ENCODE measurements at regions not wholly inside any gene's neighbourhood (a gene's known extent, or its start where the extent isn't known, plus 50 kb on each side); places are given as distances from the start of the nearest gene placed in this dataset.

- Histone ChIP-seq H3K4me1 (ENCODE audit: control insufficient read depth, low read depth, low read length) (no peaks in the 10 kb centered on the region), H3K36me3 (ENCODE audit: control insufficient read depth, low read depth, low read length) (no peaks in the 10 kb centered on the region), H3K4me3 (ENCODE audit: low read length) (no peak overlapping the region), H3K27me3 (ENCODE audit: control insufficient read depth, insufficient read depth, low read length) (no peaks in the 10 kb centered on the region), H3K9me3 (ENCODE audit: control insufficient read depth, low read depth, low read length) (no peaks in the 10 kb centered on the region), H3K9ac (ENCODE audit: low read length) (no peak overlapping the region), H3K27ac (ENCODE audit: low read length) (no peak overlapping the region)
These were observed 341.7 kb downstream of the PIK3C3 start for GRCh38 chr18:42296723-42297122.

- Histone ChIP-seq H3K27me3 (ENCODE audit: control insufficient read depth, insufficient read depth, low read length) (no peaks in the 10 kb centered on the region), H3K27ac (ENCODE audit: low read length) (no peak overlapping the region), H3K9me3 (ENCODE audit: control insufficient read depth, low read depth, low read length) (no peaks in the 10 kb centered on the region), H3K4me3 (ENCODE audit: low read length) (no peak overlapping the region), H3K9ac (ENCODE audit: low read length) (no peak overlapping the region), H3K4me1 (ENCODE audit: control insufficient read depth, low read depth, low read length) (no peaks in the 10 kb centered on the region), H3K36me3 (ENCODE audit: control insufficient read depth, low read depth, low read length) (no peaks in the 10 kb centered on the region)
These were observed 344.0 kb downstream of the PIK3C3 start for GRCh38 chr18:42298759-42299675.

DNA sequence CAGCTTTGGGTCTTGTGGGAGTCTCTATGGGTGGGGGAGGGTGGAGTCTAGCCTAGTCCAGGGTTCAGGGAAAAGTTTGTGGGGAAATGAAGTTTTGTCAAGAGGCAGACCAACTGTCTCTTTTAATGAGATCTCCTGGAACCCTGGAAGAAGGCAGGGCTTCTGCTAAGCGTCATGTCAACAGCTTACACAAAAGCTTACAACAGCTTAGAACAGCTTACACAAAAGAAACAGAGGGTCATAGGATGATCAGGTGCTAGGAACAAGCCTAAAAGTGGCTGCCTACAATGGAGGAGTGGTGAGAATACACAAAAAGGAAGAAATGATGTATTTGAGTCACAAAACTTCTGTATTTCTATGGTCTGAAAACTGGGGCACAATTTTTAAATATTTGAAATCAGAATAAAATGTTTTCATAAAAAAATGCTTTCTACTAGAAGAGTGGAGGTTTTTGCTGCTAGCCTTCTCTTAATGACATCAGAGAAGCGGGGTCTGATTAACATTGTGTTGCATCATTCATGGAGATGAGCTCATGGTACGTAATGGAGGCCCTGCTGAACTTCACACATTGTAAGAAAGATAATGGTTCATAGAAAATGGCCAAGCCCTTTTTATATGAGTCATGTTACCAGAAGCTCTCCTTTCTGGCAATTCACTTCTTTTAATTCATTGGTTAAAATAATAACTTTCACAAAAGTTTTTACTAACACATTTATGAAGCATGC is 351.0 kb downstream of the PIK3C3 start:
- Histone ChIP-seq H3K4me1 (ENCODE audit: control insufficient read depth, low read depth, low read length) (peaks cover 4% of the 10 kb centered on the region), H3K27ac (ENCODE audit: low read length) (no peak overlapping the region), H3K36me3 (ENCODE audit: control insufficient read depth, low read depth, low read length) (no peaks in the 10 kb centered on the region), H3K27me3 (ENCODE audit: control insufficient read depth, insufficient read depth, low read length) (no peaks in the 10 kb centered on the region), H3K9ac (ENCODE audit: low read length) (no peak overlapping the region), H3K9me3 (ENCODE audit: control insufficient read depth, low read depth, low read length) (no peaks in the 10 kb centered on the region), H3K4me3 (ENCODE audit: low read length) (no peak overlapping the region)

- Histone ChIP-seq H3K27me3 (ENCODE audit: control insufficient read depth, insufficient read depth, low read length) (no peaks in the 10 kb centered on the region), H3K9ac (ENCODE audit: low read length) (no peak overlapping the region), H3K4me1 (ENCODE audit: control insufficient read depth, low read depth, low read length) (peaks cover 9% of the 10 kb centered on the region), H3K4me3 (ENCODE audit: low read length) (no peak overlapping the region), H3K36me3 (ENCODE audit: control insufficient read depth, low read depth, low read length) (no peaks in the 10 kb centered on the region), H3K9me3 (ENCODE audit: control insufficient read depth, low read depth, low read length) (no peaks in the 10 kb centered on the region), H3K27ac (ENCODE audit: low read length) (no peak overlapping the region)
These were observed 351.6 kb downstream of the PIK3C3 start for GRCh38 chr18:42306594-42306980.

GRCh38 chr18:42310956-42311355 is 355.9 kb downstream of the PIK3C3 start:
- peaks cover 9% of the 10 kb centered on the region for H3K4me1 ChIP-seq (ENCODE audit: control insufficient read depth, low read depth, low read length)
- no peaks in the 10 kb centered on the region for H3K9me3 ChIP-seq (ENCODE audit: control insufficient read depth, low read depth, low read length)
- H3K27me3 ChIP-seq (ENCODE audit: control insufficient read depth, insufficient read depth, low read length) = no peaks in the 10 kb centered on the region
- H3K36me3 ChIP-seq (ENCODE audit: control insufficient read depth, low read depth, low read length) = no peaks in the 10 kb centered on the region
- no peak overlapping the region for H3K9ac ChIP-seq (ENCODE audit: low read length)
- no peak overlapping the region for H3K4me3 ChIP-seq (ENCODE audit: low read length)
- no peak overlapping the region for H3K27ac ChIP-seq (ENCODE audit: low read length)

DNA sequence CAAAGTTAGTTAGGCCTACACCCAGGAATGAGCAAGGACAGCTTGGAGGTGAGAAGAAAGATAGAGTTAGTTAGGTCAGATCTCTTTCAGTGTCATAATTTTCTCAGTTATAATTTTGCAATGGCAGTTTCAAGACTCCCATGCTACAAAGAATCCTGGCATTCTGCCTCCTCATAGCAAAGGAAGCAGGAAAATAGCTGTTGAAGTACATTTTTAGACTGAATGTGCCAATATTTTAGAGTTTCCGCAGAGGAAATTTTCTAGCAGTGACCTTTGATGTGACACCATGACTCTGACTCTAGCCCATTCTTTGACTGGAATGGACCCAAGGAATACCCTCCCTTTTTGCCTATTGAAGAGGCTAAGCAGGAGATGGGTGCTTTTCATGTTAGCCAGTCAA is 371.7 kb downstream of the PIK3C3 start:
- Histone ChIP-seq H3K4me1 (ENCODE audit: control insufficient read depth, low read depth, low read length) (no peaks in the 10 kb centered on the region), H3K9me3 (ENCODE audit: control insufficient read depth, low read depth, low read length) (no peaks in the 10 kb centered on the region), H3K36me3 (ENCODE audit: control insufficient read depth, low read depth, low read length) (no peaks in the 10 kb centered on the region), H3K27ac (ENCODE audit: low read length) (no peak overlapping the region), H3K27me3 (ENCODE audit: control insufficient read depth, insufficient read depth, low read length) (no peaks in the 10 kb centered on the region), H3K4me3 (ENCODE audit: low read length) (no peak overlapping the region), H3K9ac (ENCODE audit: low read length) (no peak overlapping the region)

- Histone ChIP-seq H3K4me1 (ENCODE audit: control insufficient read depth, low read depth, low read length) (no peaks in the 10 kb centered on the region), H3K9me3 (ENCODE audit: control insufficient read depth, low read depth, low read length) (no peaks in the 10 kb centered on the region), H3K4me3 (ENCODE audit: low read length) (no peak overlapping the region), H3K9ac (ENCODE audit: low read length) (no peak overlapping the region), H3K27me3 (ENCODE audit: control insufficient read depth, insufficient read depth, low read length) (no peaks in the 10 kb centered on the region), H3K36me3 (ENCODE audit: control insufficient read depth, low read depth, low read length) (no peaks in the 10 kb centered on the region), H3K27ac (ENCODE audit: low read length) (no peak overlapping the region)
These were observed 373.9 kb downstream of the PIK3C3 start for GRCh38 chr18:42328931-42329330.

DNA sequence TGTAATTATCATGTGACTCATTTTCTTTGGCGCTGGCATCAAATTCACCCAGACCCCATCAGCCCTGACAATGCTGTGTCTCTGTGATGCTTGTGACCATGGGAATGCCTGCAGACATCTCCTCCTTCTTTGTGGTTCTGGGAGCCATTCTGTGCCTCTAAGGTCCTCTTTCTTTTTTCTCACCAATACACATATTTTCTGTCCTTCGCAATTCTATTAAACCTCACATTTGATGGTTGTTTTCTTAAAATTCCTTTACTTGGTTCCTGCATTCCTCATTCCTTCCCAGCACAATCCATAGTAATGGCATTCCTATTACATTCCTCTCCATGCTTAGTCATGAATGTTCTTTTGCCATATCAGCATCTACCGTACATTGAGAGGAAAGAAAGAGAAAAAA is 375.3 kb downstream of the PIK3C3 start:
- H3K27ac ChIP-seq (ENCODE audit: low read length) = no peak overlapping the region
- no peaks in the 10 kb centered on the region for H3K36me3 ChIP-seq (ENCODE audit: control insufficient read depth, low read depth, low read length)
- no peak overlapping the region for H3K9ac ChIP-seq (ENCODE audit: low read length)
- H3K9me3 ChIP-seq (ENCODE audit: control insufficient read depth, low read depth, low read length) = no peaks in the 10 kb centered on the region
- H3K27me3 ChIP-seq (ENCODE audit: control insufficient read depth, insufficient read depth, low read length) = no peaks in the 10 kb centered on the region
- H3K4me1 ChIP-seq (ENCODE audit: control insufficient read depth, low read depth, low read length) = no peaks in the 10 kb centered on the region
- H3K4me3 ChIP-seq (ENCODE audit: low read length) = no peak overlapping the region

DNA sequence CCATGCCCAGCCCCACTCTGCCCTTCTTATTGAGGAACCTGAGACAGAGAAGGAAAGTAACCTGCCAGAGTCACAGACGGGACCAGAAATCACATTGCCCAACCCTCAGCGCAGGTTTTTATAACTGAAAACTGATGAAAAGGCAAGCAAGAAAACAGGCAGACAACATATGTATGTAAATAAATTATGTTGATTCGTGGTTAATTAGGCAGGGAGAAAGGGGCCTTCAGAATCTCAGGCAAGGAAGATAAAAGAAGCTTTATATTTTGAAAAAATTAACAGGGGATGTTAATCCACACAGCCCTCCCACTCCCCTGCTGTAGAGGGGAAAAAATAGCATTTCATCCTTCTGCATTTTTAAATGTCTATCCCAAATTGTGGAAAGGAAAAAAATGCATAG is 378.5 kb downstream of the PIK3C3 start:
- peaks cover 8% of the 10 kb centered on the region for H3K4me1 ChIP-seq (ENCODE audit: control insufficient read depth, low read depth, low read length)
- peaks cover 12% of the 10 kb centered on the region for H3K9me3 ChIP-seq (ENCODE audit: control insufficient read depth, low read depth, low read length)
- no peak overlapping the region for H3K27ac ChIP-seq (ENCODE audit: low read length)
- no peak overlapping the region for H3K9ac ChIP-seq (ENCODE audit: low read length)
- no peaks in the 10 kb centered on the region for H3K36me3 ChIP-seq (ENCODE audit: control insufficient read depth, low read depth, low read length)
- H3K27me3 ChIP-seq (ENCODE audit: control insufficient read depth, insufficient read depth, low read length) = no peaks in the 10 kb centered on the region
- no peak overlapping the region for H3K4me3 ChIP-seq (ENCODE audit: low read length)

GRCh38 chr18:42334931-42335330 is 379.9 kb downstream of the PIK3C3 start:
- Histone ChIP-seq H3K9ac (ENCODE audit: low read length) (no peak overlapping the region), H3K36me3 (ENCODE audit: control insufficient read depth, low read depth, low read length) (no peaks in the 10 kb centered on the region), H3K9me3 (ENCODE audit: control insufficient read depth, low read depth, low read length) (peaks cover 12% of the 10 kb centered on the region), H3K27me3 (ENCODE audit: control insufficient read depth, insufficient read depth, low read length) (no peaks in the 10 kb centered on the region), H3K27ac (ENCODE audit: low read length) (no peak overlapping the region), H3K4me3 (ENCODE audit: low read length) (no peak overlapping the region), H3K4me1 (ENCODE audit: control insufficient read depth, low read depth, low read length) (peaks cover 22% of the 10 kb centered on the region)

- H3K27ac ChIP-seq (ENCODE audit: low read length) = no peak overlapping the region
- peaks cover 12% of the 10 kb centered on the region for H3K9me3 ChIP-seq (ENCODE audit: control insufficient read depth, low read depth, low read length)
- no peaks in the 10 kb centered on the region for H3K36me3 ChIP-seq (ENCODE audit: control insufficient read depth, low read depth, low read length)
- no peak overlapping the region for H3K9ac ChIP-seq (ENCODE audit: low read length)
- peaks cover 24% of the 10 kb centered on the region for H3K4me1 ChIP-seq (ENCODE audit: control insufficient read depth, low read depth, low read length)
- no peak overlapping the region for H3K4me3 ChIP-seq (ENCODE audit: low read length)
- no peaks in the 10 kb centered on the region for H3K27me3 ChIP-seq (ENCODE audit: control insufficient read depth, insufficient read depth, low read length)
These were observed 381.1 kb downstream of the PIK3C3 start for GRCh38 chr18:42336139-42336538.
